Activated CD8-positive, alpha-beta memory T cell treated with anti-CD3 and anti-CD28 coated beads, Interleukin-2, amount 10 ng/mL, durations not matched to agents 7 days and 5 days (primary cell): ENCODE measurements at regions not wholly inside any gene's neighbourhood (a gene's known extent, or its start where the extent isn't known, plus 50 kb on each side); places are given as distances from the start of the nearest gene placed in this dataset.
"Not testable (repeated sequence)": the region's sequence is repeated elsewhere in the genome, so short reads cannot be mapped to it uniquely, and the experiment has no call there.

Experiments
- ATAC-seq: fragments of 150-1000 bp; cut with Tn5 transposase; one replicate; pipeline ENCODE4 v1.10.0; 2021; ENCODE audit warnings: moderate library complexity
- CTCF ChIA-PET: fragments of 350-600 bp; sonication (Branson Sonifier 250); formaldehyde crosslinking; loops from one replicate; lab custom pipeline; 2021; ENCODE audit warnings: antibody characterized with exemption; lab: Charles Lee
- DNase-seq: peaks from one replicate; pipeline ENCODE4 v3.0.0-alpha.2; 2020
- H3K27ac Mint-ChIP-seq: one replicate; pipeline ENCODE4 v1.8.0; 2021; ENCODE audit warnings: mild to moderate bottlenecking, mixed read lengths
- H3K27me3 Mint-ChIP-seq: one replicate; pipeline ENCODE4 v1.8.0; 2021; ENCODE audit warnings: mixed read lengths
- H3K36me3 Mint-ChIP-seq: one replicate; pipeline ENCODE4 v1.8.0; 2021; ENCODE audit warnings: mild to moderate bottlenecking, mixed read lengths
- H3K4me1 Mint-ChIP-seq: one replicate; pipeline ENCODE4 v1.8.0; 2021; ENCODE audit warnings: mixed read lengths
- H3K4me3 Mint-ChIP-seq: one replicate; pipeline ENCODE4 v1.8.0; 2021; ENCODE audit warnings: mild to moderate bottlenecking, moderate library complexity, mixed read lengths
- H3K9me3 Mint-ChIP-seq: one replicate; pipeline ENCODE4 v1.8.0; 2022; ENCODE audit warnings: low read depth, mixed read lengths

DNA sequence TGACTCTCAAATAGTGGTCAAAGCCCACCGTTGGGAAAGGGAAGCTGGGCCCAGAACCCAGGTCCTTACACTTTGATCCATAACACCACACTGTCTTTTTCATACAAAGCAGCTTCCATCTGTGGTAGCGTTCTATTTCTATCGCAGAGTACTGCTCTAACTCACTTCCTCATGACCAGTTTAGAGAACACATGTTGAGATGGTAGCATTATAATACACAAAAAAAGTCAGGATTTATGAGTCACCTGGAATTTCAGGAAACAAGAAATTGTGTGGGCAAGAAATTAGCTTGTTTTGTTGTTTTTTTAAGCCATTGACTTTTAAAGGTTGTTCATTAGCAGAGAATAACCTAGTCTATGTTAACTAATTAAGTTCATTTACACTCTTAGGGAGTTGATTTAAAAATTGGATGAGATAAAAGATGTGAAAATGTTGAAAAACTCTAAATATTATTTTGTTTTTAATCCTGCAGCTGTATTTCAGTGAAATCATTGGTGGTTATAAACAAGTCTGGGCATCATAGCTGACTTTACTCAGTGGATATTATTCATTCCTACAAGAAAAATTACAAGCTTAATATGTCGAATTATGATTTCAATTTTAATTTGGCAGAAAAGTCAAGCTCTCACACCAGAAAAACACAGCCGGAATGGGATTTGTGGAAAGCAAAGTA lies 1011.1 kb upstream of the HS3ST1 start:
- CTCF ChIA-PET = no interaction called here

DNA sequence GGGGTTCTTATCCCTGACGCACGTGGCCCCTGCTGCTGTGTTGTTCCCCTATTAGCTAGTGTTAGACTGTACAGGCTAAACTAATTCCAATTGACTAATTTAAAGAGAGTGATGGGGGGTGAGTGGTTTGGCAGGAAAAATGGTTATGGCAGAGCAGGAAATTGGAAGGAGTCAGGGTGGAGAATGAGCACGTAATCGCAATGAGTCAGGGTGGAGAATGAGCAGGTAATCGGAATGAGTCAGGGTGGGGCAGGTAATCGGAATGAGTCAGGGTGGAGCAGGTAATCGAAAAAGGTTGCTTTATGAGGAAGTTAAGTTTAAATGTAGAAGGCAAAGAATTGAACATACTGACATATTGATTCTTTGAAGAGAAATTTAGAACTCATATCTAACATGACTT lies 1002.6 kb upstream of the HS3ST1 start:
- peaks cover 16% of the 10 kb centered on the region for H3K9me3 Mint-ChIP-seq
- H3K36me3 Mint-ChIP-seq, H3K27me3 Mint-ChIP-seq: not testable (repeated sequence)

More for the DNA sequence above, 1011.1 kb upstream of the HS3ST1 start:
- no peaks in the 10 kb centered on the region for H3K36me3 Mint-ChIP-seq
- no peaks in the 10 kb centered on the region for H3K27me3 Mint-ChIP-seq
- no peaks in the 10 kb centered on the region for H3K4me1 Mint-ChIP-seq
- DNase-seq (no peak), ATAC-seq (no peak)
- no peak overlapping the region for H3K4me3 Mint-ChIP-seq
- no peak overlapping the region for H3K27ac Mint-ChIP-seq
- H3K9me3 Mint-ChIP-seq = peaks cover 3% of the 10 kb centered on the region

DNA sequence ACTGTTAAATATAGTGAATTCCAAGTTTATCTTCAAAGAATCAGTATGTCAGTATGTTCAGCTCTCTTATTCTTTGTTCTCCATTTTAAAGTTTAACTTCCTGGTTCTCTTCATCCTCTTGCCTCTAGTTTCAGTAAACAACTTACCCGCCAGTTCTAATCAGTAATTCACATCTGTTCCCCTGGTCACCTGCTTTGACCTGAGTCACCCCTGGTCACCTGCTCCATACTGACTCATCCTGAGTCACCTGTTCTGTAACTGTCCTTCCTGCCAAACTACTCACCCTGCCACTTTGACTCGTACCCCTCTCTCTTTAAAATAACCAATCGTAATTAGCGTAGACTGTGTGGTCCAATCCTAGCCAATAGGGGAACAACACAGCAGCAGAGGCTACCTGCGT lies 992.7 kb upstream of the HS3ST1 start:
- Mint-ChIP-seq H3K4me1 (no peaks in the 10 kb centered on the region), H3K4me3 (no peak overlapping the region), H3K9me3 (no peaks in the 10 kb centered on the region), H3K27me3 (no peaks in the 10 kb centered on the region), H3K36me3 (no peaks in the 10 kb centered on the region), H3K27ac (no peak overlapping the region)
- CTCF ChIA-PET = no interaction called here
- no peak for ATAC-seq
- no peak for DNase-seq

More for the DNA sequence above, 1002.6 kb upstream of the HS3ST1 start:
- H3K4me3 Mint-ChIP-seq, DNase-seq, H3K27ac Mint-ChIP-seq, CTCF ChIA-PET, ATAC-seq, H3K4me1 Mint-ChIP-seq: not testable (repeated sequence)

DNA sequence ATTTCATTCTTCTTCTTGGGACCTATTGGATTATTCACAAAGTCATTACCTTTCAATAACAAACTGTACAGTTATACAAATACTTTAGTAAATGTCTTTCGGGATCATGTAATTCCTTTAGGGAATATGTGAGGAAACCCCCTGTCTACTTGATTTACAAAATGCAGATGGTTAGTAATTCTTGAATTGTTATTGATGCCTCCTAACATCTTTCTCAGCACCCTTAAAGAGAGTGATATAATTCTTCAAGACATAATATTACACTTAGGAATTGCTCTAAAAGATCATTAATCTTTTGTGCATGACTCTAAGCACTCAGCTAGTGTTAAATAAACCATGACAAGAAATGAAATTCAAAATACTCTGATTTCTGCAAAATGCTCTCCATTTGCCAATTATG lies 988.1 kb upstream of the HS3ST1 start:
- no peaks in the 10 kb centered on the region for H3K9me3 Mint-ChIP-seq
- H3K4me3 Mint-ChIP-seq = no peak overlapping the region
- CTCF ChIA-PET = no interaction called here
- no peak overlapping the region for H3K27ac Mint-ChIP-seq
- H3K36me3 Mint-ChIP-seq = no peaks in the 10 kb centered on the region
- no peak for DNase-seq
- no peaks in the 10 kb centered on the region for H3K4me1 Mint-ChIP-seq
- no peak for ATAC-seq
- no peaks in the 10 kb centered on the region for H3K27me3 Mint-ChIP-seq

DNA sequence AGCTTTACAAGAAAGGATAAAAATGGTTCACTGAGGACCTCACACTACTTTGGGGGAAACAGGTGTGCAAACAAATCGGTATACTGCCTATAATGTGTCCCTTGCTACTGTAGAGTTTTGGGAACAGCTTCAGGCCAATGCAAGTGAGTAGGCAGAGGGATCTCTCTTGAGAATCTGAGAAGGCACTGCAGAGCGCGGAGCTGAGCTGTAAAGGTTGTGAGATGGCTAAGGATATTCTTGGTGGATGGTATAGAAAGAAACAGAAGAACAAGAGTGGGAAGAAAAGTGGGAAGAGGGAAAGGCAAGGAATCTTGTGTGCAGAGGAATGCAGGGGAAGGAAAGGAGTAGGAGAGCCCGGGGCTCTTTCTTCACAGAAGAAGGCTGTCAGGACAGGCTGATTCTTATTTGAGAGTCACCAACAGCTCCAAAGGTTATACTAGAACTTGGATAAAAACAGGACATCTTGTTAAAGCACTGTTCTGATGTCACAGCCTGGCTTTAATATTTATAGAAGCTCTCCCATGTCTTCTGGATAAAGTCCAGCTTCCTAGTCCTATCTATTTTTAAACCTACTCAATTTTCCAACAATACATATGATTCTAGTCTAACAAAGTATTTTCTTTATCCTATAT lies 985.6 kb upstream of the HS3ST1 start:
- H3K36me3 Mint-ChIP-seq = no peaks in the 10 kb centered on the region
- no peaks in the 10 kb centered on the region for H3K27me3 Mint-ChIP-seq

DNA sequence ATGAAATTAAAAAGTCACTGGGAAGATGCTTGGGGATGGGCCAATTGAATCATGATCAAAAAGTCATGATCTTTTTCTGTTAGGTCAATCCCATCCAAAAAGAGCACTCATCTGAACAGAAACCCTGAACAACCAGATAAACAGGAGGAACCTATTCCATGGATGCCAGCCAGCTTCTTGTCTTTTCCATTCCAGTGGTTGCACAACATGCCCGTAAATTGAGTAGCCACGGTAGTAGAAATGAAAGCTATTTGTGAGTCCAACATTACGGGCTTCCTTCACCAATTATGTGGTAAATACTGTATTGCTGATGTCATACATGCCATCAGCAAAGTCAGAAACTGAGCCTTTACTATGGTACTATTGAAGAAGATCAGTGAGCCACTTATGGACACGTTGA lies 982.4 kb upstream of the HS3ST1 start:
- Mint-ChIP-seq H3K27me3 (no peaks in the 10 kb centered on the region), H3K36me3 (no peaks in the 10 kb centered on the region), H3K4me1 (no peaks in the 10 kb centered on the region), H3K9me3 (peaks cover 7% of the 10 kb centered on the region), H3K4me3 (no peak overlapping the region), H3K27ac (no peak overlapping the region)
- DNase-seq (no peak), ATAC-seq (no peak)
- CTCF ChIA-PET = no interaction called here

More for the DNA sequence above, 985.6 kb upstream of the HS3ST1 start:
- Mint-ChIP-seq H3K9me3 (peaks cover 7% of the 10 kb centered on the region), H3K27ac (no peak overlapping the region), H3K4me3 (no peak overlapping the region), H3K4me1 (no peaks in the 10 kb centered on the region)
- CTCF ChIA-PET = no interaction called here
- DNase-seq (no peak), ATAC-seq (no peak)

DNA sequence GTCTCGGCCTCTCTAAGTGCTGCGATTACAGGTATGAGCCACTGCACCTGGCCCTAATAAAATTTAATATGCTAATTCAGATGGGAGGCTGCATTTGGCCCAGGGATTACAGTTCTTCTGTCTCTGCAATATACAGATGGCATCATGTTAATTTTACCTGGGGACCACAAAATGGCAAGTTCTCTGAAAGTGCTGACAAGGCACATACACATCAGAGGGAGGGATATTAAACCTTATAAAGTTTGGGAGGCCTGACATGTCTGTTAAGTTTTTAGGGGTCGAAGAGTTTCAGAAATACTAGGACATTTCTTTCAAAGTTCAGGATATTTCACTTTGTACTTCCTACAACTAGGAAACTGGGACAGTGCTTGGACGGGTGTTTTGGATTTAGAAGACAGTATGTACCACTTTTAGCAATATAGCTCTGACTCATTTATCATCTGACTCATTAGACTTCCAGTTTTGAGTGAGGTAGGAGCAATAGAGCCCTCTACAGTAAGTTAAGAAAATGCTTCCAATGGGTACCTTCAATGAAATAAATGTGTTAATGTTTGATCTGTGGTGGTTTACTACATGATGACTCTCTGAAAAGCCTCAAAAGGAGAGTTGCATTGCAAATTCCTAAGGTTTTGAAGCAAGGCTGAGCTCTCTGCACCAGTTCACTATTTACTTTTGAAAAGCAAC lies 981.0 kb upstream of the HS3ST1 start:
- H3K9me3 Mint-ChIP-seq = peaks cover 7% of the 10 kb centered on the region
- no peaks in the 10 kb centered on the region for H3K36me3 Mint-ChIP-seq
- DNase-seq (no peak), ATAC-seq (no peak)
- H3K27ac Mint-ChIP-seq = no peak overlapping the region
- no peaks in the 10 kb centered on the region for H3K4me1 Mint-ChIP-seq
- CTCF ChIA-PET = no interaction called here
- H3K4me3 Mint-ChIP-seq = no peak overlapping the region
- no peaks in the 10 kb centered on the region for H3K27me3 Mint-ChIP-seq

DNA sequence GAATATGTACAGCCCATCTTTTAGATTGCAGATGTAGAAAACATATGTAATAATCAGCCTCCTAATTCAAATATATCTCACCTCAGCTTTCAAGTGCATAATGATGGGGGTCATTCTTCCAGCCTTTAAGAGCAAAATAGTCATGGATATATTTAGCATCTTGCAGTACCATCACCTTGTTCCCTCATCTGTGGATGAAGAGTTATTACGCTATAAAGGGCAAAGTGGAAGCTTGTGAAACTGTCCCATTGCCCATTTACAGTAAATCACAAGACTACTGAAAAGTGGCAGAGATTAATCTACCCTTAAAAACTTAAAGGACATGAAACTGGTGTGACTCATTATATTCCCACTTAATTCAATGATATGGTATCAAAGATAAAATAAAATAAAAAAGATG lies 979.7 kb upstream of the HS3ST1 start:
- CTCF ChIA-PET = no interaction called here
- Mint-ChIP-seq H3K27ac (no peak overlapping the region), H3K9me3 (peaks cover 8% of the 10 kb centered on the region), H3K36me3 (no peaks in the 10 kb centered on the region), H3K4me3 (no peak overlapping the region), H3K27me3 (no peaks in the 10 kb centered on the region), H3K4me1 (no peaks in the 10 kb centered on the region)
- DNase-seq = no peak
- no peak for ATAC-seq

DNA sequence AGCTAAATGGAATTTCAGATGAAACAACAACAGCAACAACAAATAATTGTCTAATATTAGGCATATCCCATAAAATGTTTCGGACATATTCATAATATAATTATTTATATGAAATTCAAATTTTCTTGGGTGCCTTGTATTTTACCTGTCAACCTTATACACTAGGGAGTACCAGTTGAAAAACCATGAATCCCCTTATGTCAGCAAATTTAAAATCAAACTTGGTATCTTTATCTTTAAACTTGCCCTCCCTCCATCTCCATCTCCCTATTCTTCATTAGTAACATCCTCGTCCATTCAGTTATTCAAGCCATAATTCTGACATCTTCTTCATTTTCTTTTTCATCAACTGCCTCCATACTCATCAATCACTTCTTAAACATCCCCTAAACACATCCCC lies 974.5 kb upstream of the HS3ST1 start:
- Mint-ChIP-seq H3K36me3 (no peaks in the 10 kb centered on the region), H3K27ac (no peak overlapping the region), H3K4me1 (no peaks in the 10 kb centered on the region), H3K27me3 (no peaks in the 10 kb centered on the region), H3K9me3 (peaks cover 4% of the 10 kb centered on the region), H3K4me3 (no peak overlapping the region)
- ATAC-seq = no peak
- DNase-seq = no peak
- CTCF ChIA-PET = no interaction called here

DNA sequence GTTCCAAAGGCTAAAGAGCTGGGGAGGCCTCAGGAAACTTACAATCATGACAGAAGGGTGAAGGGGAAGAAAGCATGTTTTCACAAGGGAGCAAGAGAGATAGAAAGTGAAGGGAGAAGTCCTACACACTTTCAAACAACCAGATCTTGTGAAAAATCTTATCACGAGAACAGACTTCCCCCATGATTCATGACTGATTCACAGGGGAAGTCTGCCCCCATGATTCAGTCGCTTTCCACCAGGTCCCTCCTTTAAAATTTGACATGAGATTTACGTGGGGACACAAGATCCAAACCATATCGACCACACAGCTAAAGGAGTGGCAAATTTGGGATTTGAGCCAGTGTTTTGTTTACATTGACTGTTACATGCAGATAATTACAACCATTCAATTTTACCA lies 971.1 kb upstream of the HS3ST1 start:
- CTCF ChIA-PET = no interaction called here
- no peak for ATAC-seq

DNA sequence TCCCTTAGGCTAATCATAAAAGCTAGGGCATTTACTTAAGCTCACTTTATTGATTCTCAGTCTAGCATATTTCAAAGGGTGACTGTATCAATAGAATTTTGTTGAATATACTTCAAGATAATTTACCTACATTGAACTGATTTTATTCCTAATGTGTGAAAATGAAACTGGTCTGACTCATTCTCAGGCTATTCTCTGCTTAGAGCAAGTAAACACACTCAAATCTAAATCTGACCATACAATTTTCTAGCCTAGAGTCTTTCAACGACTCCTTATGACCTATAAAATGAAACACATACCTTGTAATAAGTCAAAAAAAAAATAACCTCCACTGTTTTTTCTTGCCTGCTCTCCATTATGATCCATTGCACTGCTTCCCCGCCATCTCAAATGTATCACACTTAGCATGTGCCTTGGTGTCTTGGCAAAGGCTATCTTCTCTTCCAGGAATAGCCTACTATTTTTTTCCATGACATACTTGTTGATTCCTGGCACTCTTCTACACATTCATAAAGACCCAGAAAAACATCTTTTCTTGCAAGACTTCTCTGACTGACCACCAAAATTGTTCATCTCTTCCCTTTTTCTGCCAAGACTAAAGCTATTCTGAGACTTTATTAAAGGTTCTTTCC lies 965.1 kb upstream of the HS3ST1 start:
- Mint-ChIP-seq H3K4me3 (no peak overlapping the region), H3K36me3 (no peaks in the 10 kb centered on the region), H3K27ac (no peak overlapping the region), H3K27me3 (no peaks in the 10 kb centered on the region), H3K9me3 (peaks cover 4% of the 10 kb centered on the region), H3K4me1 (no peaks in the 10 kb centered on the region)
- DNase-seq = no peak
- CTCF ChIA-PET = no interaction called here
- no peak for ATAC-seq

More for the DNA sequence above, 971.1 kb upstream of the HS3ST1 start:
- H3K27ac Mint-ChIP-seq = no peak overlapping the region
- no peaks in the 10 kb centered on the region for H3K36me3 Mint-ChIP-seq
- H3K4me1 Mint-ChIP-seq = no peaks in the 10 kb centered on the region
- H3K4me3 Mint-ChIP-seq = no peak overlapping the region
- H3K27me3 Mint-ChIP-seq = no peaks in the 10 kb centered on the region
- DNase-seq = no peak
- H3K9me3 Mint-ChIP-seq = peaks cover 8% of the 10 kb centered on the region

DNA sequence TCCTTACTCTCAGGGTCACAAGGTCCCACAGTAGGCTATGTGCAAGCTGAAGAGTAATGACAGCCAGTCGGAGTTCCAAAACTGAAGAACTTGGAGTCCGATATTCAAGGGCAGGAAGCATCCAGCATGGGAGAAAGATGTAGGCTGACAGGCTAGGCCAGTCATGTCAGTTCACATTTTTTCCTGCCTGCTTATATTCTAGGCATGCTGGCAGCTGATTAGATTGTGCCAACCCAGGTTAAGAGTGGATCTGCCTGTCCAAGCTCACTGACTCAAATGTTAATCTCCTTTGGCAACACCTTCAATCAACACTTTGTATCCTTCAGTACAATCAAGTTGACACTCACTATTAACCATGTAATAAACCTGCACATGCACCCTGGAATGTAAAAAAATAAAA lies 960.9 kb upstream of the HS3ST1 start:
- CTCF ChIA-PET = no interaction called here
- Mint-ChIP-seq H3K4me1 (no peaks in the 10 kb centered on the region), H3K36me3 (no peaks in the 10 kb centered on the region), H3K27me3 (no peaks in the 10 kb centered on the region), H3K9me3 (peaks cover 7% of the 10 kb centered on the region), H3K4me3 (no peak overlapping the region), H3K27ac (no peak overlapping the region)
- ATAC-seq (no peak), DNase-seq (no peak)

DNA sequence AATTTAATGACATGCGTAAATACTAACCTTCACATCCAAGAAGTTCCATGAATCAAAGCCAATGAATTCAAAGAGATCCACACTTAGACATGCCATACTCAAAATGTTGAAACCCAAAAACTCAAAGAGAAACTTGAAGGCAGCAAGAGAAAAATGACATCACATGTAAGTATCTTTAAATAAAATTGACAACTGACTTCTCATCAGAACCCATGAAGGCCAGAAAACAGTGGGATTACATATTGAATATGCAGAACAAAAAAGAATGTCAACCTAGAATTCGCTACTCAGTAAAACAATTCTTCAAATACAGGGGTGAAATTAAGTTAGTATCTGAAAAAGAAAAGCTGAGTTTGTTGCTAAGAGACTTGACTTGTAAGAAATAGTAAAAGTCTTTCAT lies 953.9 kb upstream of the HS3ST1 start:
- Mint-ChIP-seq H3K4me1 (no peaks in the 10 kb centered on the region), H3K27ac (no peak overlapping the region), H3K36me3 (no peaks in the 10 kb centered on the region), H3K9me3 (peaks cover 12% of the 10 kb centered on the region), H3K4me3 (no peak overlapping the region), H3K27me3 (no peaks in the 10 kb centered on the region)
- no peak for DNase-seq
- no peak for ATAC-seq
- CTCF ChIA-PET = no interaction called here

DNA sequence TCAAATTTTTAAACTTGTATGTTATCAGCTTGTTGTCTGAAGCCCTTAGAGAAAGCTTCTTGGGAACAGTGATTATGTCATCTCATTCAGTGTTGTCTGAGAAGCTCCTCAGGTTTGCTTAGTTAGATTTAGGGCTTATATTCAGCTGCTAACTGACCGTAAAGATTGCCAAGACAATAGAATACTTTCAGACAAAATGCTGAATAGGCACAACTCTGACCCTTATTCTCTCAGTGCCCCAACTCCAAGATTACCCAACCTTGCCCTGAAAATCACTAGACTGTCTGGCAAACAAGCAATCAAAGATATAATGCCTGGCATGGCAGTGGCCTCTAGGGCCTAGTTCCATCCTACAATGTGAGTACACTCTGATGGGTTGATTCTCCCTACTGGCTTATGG lies 950.5 kb upstream of the HS3ST1 start:
- Mint-ChIP-seq H3K9me3 (peaks cover 12% of the 10 kb centered on the region), H3K4me3 (no peak overlapping the region), H3K4me1 (no peaks in the 10 kb centered on the region), H3K27ac (no peak overlapping the region), H3K27me3 (no peaks in the 10 kb centered on the region), H3K36me3 (no peaks in the 10 kb centered on the region)
- CTCF ChIA-PET = no interaction called here
- no peak for DNase-seq
- ATAC-seq = no peak
